ENCODE measurements at regions not wholly inside any gene's neighbourhood (a gene's known extent, or its start where the extent isn't known, plus 50 kb on each side); places are given as distances from the start of the nearest gene placed in this dataset.

DNA sequence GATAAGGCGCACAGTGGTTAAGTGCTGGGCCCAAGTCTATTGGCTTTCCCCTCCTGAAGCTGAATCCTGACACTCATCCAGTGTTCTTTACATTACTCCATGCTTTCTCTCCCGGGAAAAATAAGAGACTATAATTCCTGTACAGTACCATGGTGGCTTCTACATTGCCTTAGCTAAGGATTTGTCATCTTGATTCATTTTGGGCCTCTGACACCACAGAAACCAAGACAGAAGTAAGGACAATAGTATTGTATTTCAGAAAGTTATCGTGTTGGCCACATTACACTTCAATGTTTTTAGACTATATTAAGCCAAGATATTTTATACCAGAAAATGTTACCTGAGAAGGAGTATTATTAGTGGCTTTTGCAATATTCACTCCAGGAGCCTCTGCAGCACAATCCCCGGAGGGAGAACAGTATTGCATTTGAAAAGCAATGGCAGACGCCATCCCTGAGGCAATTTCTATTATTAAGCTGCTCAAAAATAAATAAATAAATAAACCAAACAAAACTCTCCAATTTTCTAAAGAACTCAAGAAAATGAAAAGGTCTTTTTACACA lies 267.9 kb downstream of the ENC1 start:
- no peaks in the 10 kb centered on the region for H3K36me3 Mint-ChIP-seq (ENCODE audit: low read depth)
- no peaks in the 10 kb centered on the region for H3K9me3 Mint-ChIP-seq (ENCODE audit: low read depth)
- H3K4me1 Mint-ChIP-seq (ENCODE audit: low read depth): peaks cover 10% of the 10 kb centered on the region
- H3K27me3 Mint-ChIP-seq (ENCODE audit: low read depth): no peaks in the 10 kb centered on the region
- TF ChIP-seq CTCF (IDR thresholded peaks at IDR 0.05): no peak
- H3K4me3 Mint-ChIP-seq (ENCODE audit: unreplicated experiment): no peak overlapping the region
- DNase-seq (ENCODE audit: low spot score): no peak
- H3K27ac Mint-ChIP-seq (ENCODE audit: unreplicated experiment): no peak overlapping the region

- Mint-ChIP-seq H3K4me1 (ENCODE audit: low read depth) (peaks cover 15% of the 10 kb centered on the region), H3K27ac (ENCODE audit: unreplicated experiment) (no peak overlapping the region), H3K27me3 (ENCODE audit: low read depth) (no peaks in the 10 kb centered on the region), H3K9me3 (ENCODE audit: low read depth) (no peaks in the 10 kb centered on the region), H3K4me3 (ENCODE audit: unreplicated experiment) (no peak overlapping the region), H3K36me3 (ENCODE audit: low read depth) (no peaks in the 10 kb centered on the region)
- no peak for TF ChIP-seq CTCF (IDR thresholded peaks at IDR 0.05)
- DNase-seq (ENCODE audit: low spot score): no peak
Observed at GRCh38 chr5:74372051-74372450, 268.5 kb downstream of the ENC1 start.

DNA sequence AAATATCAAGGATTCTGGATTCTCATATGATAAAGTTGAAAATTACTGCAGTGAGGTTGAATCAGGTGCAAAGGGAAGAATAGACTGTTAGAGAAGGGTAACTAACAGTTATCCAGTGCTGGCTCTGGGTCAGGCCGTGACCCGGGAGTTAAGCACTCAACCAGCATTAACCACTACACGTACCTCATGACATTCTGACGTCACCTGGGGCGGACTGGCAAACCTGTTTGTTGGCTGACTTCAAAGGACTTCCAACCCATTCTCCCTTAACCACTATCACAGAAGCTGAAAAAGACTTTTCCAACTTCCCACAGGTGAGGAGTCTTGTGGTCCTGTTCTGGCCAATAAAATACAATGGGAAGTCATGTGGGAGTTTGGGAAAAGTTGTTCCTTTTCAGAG lies 268.9 kb downstream of the ENC1 start:
- TF ChIP-seq CTCF (IDR thresholded peaks at IDR 0.05): no peak
- peaks cover 17% of the 10 kb centered on the region for H3K4me1 Mint-ChIP-seq (ENCODE audit: low read depth)
- H3K27me3 Mint-ChIP-seq (ENCODE audit: low read depth): no peaks in the 10 kb centered on the region
- no peaks in the 10 kb centered on the region for H3K9me3 Mint-ChIP-seq (ENCODE audit: low read depth)
- no peak overlapping the region for H3K27ac Mint-ChIP-seq (ENCODE audit: unreplicated experiment)
- H3K36me3 Mint-ChIP-seq (ENCODE audit: low read depth): no peaks in the 10 kb centered on the region
- no peak for DNase-seq (ENCODE audit: low spot score)
- no peak overlapping the region for H3K4me3 Mint-ChIP-seq (ENCODE audit: unreplicated experiment)

DNA sequence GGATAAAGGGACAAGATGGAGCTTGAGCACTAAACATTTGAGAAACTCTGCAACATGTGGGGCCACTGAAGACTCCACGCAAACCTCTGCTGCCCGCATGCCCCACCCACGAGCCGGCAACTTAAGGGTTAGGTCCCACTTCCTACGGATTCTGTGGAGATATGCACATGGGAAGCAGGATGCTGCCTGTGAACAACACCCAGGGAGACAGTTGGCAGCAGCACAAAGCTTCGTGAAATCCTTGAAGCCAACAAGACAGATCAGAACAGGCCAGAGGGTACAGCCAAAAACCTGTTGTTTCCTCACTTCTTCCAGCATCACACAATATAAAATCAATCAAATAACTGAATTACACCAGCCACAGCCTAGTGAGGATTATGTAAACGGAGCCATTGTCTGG lies 270.4 kb downstream of the ENC1 start:
- Mint-ChIP-seq H3K27ac (ENCODE audit: unreplicated experiment) (no peak overlapping the region), H3K27me3 (ENCODE audit: low read depth) (no peaks in the 10 kb centered on the region), H3K36me3 (ENCODE audit: low read depth) (no peaks in the 10 kb centered on the region), H3K4me3 (ENCODE audit: unreplicated experiment) (no peak overlapping the region), H3K9me3 (ENCODE audit: low read depth) (peaks cover 8% of the 10 kb centered on the region), H3K4me1 (ENCODE audit: low read depth) (peaks cover 17% of the 10 kb centered on the region)
- DNase-seq (ENCODE audit: low spot score): no peak
- TF ChIP-seq CTCF (IDR thresholded peaks at IDR 0.05): no peak

DNA sequence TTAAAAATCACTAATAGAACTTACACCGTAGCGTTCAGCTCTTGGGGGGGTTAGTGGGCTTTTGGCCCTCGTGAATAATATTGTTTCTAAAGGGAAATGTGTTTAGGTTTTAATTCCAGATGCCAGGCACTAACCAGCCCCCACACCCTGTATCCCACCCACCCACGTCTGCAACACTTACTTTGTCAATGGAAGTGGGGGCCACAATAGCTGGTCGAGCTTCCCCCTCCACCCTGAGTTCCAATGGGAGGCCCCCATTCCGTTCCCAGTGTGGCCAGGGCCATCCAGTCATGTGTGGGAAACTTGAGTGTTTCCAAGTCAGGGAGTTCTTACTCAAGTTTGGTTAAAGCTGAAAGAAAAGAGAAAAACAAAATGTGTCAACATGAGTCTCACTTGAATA lies 271.4 kb downstream of the ENC1 start:
- Mint-ChIP-seq H3K27ac (ENCODE audit: unreplicated experiment) (no peak overlapping the region), H3K9me3 (ENCODE audit: low read depth) (peaks cover 8% of the 10 kb centered on the region), H3K4me3 (ENCODE audit: unreplicated experiment) (no peak overlapping the region), H3K36me3 (ENCODE audit: low read depth) (no peaks in the 10 kb centered on the region), H3K4me1 (ENCODE audit: low read depth) (peaks cover 17% of the 10 kb centered on the region), H3K27me3 (ENCODE audit: low read depth) (no peaks in the 10 kb centered on the region)
- no peak for DNase-seq (ENCODE audit: low spot score)
- TF ChIP-seq CTCF (IDR thresholded peaks at IDR 0.05): no peak
